HepG2 (cell line): ENCODE measurements at regions not wholly inside any gene's neighbourhood (a gene's known extent, or its start where the extent isn't known, plus 50 kb on each side); places are given as distances from the start of the nearest gene placed in this dataset.

Experiments
- ASH2L ChIP-seq: fragments of 300-600, 200-600 bp; sonication (generic); IDR thresholded peaks from 2 replicates; pipeline ENCODE4 v1.7.0; 2017; ENCODE audit warnings: low read depth, mild to moderate bottlenecking, moderate library complexity, mixed read lengths, low read length; ENCODE audit not compliant: insufficient read length
- ATF7-NPFF ChIP-seq: sonication (generic); formaldehyde crosslinking; IDR thresholded peaks from 2 replicates; pipeline ENCODE4 v1.8.1; 2023; ENCODE audit warnings: mild to moderate bottlenecking, low read depth, missing genetic modification reagents, moderate library complexity
- ATM ChIP-seq: fragments of 450-650 bp; IDR thresholded peaks from 2 replicates; pipeline ENCODE4 v1.7.1; 2017; ENCODE audit warnings: mild to moderate bottlenecking, borderline replicate concordance
- FOXP1 ChIP-seq, 2 experiments: fragments of 450-650 bp in 1 of 2; IDR thresholded peaks; 2 replicates each; pipeline ENCODE4 v1.6.1; 2017 to 2018; ENCODE audit warnings: antibody characterized with exemption in 1 of 2
- MEIS2 ChIP-seq: sonication (generic); formaldehyde crosslinking; IDR thresholded peaks from 2 replicates; pipeline ENCODE4 v1.9.0; 2021; ENCODE audit warnings: mild to moderate bottlenecking, missing genetic modification reagents
- NAIF1 ChIP-seq: sonication (generic); formaldehyde crosslinking; IDR thresholded peaks from 2 replicates; pipeline ENCODE4 v1.5.0; 2020; ENCODE audit warnings: mild to moderate bottlenecking, missing genetic modification reagents, borderline replicate concordance
- NFE2 ChIP-seq: sonication (generic); formaldehyde crosslinking; IDR thresholded peaks from 2 replicates; pipeline ENCODE4 v1.4.0; 2020; ENCODE audit warnings: missing genetic modification reagents
- NFIB ChIP-seq: sonication (generic); formaldehyde crosslinking; IDR thresholded peaks from 2 replicates; pipeline ENCODE4 v1.9.0; 2021; ENCODE audit warnings: missing genetic modification reagents, mild to moderate bottlenecking, borderline replicate concordance
- ONECUT2 ChIP-seq: sonication (generic); formaldehyde crosslinking; IDR thresholded peaks from 2 replicates; pipeline ENCODE4 v1.4.0; 2020; ENCODE audit warnings: missing genetic modification reagents
- PRMT3 ChIP-seq: sonication (generic); formaldehyde crosslinking; IDR thresholded peaks from 2 replicates; pipeline ENCODE4 v1.8.1; 2022; ENCODE audit warnings: low read depth, mild to moderate bottlenecking, moderate library complexity, missing genetic modification reagents, borderline replicate concordance
- RBM39 ChIP-seq: fragments of 200-400 bp; formaldehyde crosslinking; IDR thresholded peaks from one replicate; pipeline ENCODE4 v1.6.1; 2018; ENCODE audit warnings: antibody characterized with exemption, mild to moderate bottlenecking, low read depth, low read length; ENCODE audit not compliant: poor library complexity, severe bottlenecking
- RXRA ChIP-seq: sonication (generic); formaldehyde crosslinking; IDR thresholded peaks from 2 replicates; pipeline ENCODE4 v1.5.1; 2020; ENCODE audit warnings: missing genetic modification reagents
- SNAI1 ChIP-seq: sonication (generic); formaldehyde crosslinking; IDR thresholded peaks from 2 replicates; pipeline ENCODE4 v1.5.0; 2020; ENCODE audit warnings: mild to moderate bottlenecking, missing genetic modification reagents, borderline replicate concordance
- SRSF1 ChIP-seq: fragments of 200-400 bp; formaldehyde crosslinking; optimal IDR thresholded peaks from 2 replicates; pipeline ENCODE3; 2017; ENCODE audit warnings: mild to moderate bottlenecking, low read depth, low read length, moderate library complexity
- ZNF234 ChIP-seq: sonication (generic); formaldehyde crosslinking; conservative IDR thresholded peaks from 2 replicates; pipeline ENCODE4 v1.5.1; 2020; ENCODE audit warnings: mild to moderate bottlenecking, missing genetic modification reagents
- ZNF337 ChIP-seq: sonication (generic); formaldehyde crosslinking; IDR thresholded peaks from 2 replicates; pipeline ENCODE4 v1.5.1; 2020; ENCODE audit warnings: missing genetic modification reagents, low read depth, mild to moderate bottlenecking, borderline replicate concordance
- ZNF33A ChIP-seq: sonication (generic); formaldehyde crosslinking; IDR thresholded peaks from 2 replicates; pipeline ENCODE4 v1.5.1; 2020; ENCODE audit warnings: missing genetic modification reagents, mild to moderate bottlenecking, moderate library complexity, borderline replicate concordance
- ZNF781 ChIP-seq: sonication (generic); formaldehyde crosslinking; IDR thresholded peaks from 2 replicates; pipeline ENCODE4 v1.5.1; 2020; ENCODE audit warnings: borderline replicate concordance, mild to moderate bottlenecking, missing genetic modification reagents; ENCODE audit errors: not compliant biosample characterization
- TF ChIP-seq, protein P1 (sequence below): sonication (generic); formaldehyde crosslinking; IDR thresholded peaks from 2 replicates; pipeline ENCODE4 v1.8.0; 2023; ENCODE audit warnings: mild to moderate bottlenecking, missing genetic modification reagents
- TF ChIP-seq, protein P2 (sequence below): IDR thresholded peaks from 2 replicates; pipeline ENCODE4 v1.6.1; 2016; ENCODE audit warnings: missing biosample characterization, missing genetic modification reagents, low read depth
- TF ChIP-seq, protein P3 (sequence below): sonication (generic); formaldehyde crosslinking; IDR thresholded peaks from 2 replicates; pipeline ENCODE4 v1.5.0; 2020; ENCODE audit warnings: mild to moderate bottlenecking, missing genetic modification reagents, borderline replicate concordance

DNA sequence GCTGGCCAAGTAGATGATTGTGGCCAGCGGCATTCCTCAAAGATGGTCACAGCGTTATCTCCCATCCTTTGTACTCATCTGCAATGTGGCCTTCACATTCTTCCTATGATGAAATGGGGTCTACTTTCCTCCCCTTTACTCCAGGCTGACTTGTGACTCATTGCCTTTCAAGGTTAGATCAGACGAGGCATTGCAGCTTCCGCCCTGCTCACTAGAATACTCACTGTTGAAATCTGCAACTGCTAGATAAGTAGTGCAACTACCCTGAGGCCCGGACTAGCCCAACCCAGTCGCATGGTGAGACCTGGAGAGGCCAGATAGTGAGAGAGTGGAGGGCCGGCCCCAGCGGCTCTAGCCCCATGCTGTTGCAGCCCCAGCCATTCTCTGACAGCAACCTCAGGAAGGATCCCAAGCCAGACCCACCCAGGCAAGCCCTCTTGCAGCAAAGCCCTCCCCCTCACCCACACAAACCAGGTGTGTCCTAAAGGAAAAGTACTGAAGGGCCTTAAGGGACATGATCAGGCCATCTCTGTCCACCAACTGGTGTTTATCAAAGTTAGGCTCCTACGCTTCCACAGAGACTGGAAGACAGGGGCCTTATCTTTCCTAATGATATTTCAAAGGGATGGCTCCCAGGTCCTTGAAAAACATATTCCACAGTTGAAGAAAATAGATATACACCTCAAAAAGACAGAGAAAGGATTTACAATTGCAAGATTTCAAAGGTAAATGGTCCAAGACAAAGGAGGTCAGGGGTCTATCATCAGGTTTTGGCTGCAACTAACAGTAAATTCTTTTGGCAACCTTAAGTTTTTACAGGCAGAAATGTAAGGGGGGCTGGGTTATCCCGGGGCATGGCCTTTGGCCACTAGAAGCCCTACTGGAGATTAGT, 107.2 kb upstream of the TRIM24 start (continued):
- TF ChIP-seq, protein P1, sequence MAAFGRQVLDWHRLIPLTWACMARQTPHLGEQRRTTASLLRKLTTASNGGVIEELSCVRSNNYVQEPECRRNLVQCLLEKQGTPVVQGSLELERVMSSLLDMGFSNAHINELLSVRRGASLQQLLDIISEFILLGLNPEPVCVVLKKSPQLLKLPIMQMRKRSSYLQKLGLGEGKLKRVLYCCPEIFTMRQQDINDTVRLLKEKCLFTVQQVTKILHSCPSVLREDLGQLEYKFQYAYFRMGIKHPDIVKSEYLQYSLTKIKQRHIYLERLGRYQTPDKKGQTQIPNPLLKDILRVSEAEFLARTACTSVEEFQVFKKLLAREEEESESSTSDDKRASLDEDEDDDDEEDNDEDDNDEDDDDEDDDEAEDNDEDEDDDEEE (CRISPR knock-in tag): no peak
- TF ChIP-seq, protein P2, sequence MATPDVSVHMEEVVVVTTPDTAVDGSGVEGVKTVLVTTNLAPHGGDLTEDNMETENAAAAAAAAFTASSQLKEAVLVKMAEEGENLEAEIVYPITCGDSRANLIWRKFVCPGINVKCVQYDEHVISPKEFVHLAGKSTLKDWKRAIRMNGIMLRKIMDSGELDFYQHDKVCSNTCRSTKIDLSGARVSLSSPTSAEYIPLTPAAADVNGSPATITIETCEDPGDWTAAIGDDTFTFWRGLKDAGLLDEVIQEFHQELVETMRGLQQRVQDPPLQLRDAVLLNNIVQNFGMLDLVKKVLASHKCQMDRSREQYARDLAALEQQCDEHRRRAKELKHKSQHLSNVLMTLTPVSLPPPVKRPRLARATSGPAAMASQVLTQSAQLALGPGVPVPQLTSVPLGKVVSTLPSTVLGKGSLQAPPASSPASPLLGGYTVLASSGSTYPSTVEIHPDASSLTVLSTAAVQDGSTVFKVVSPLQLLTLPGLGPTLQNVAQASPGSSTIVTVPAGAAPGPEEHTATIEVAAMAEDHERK (CRISPR knock-in tag): no peak
- TF ChIP-seq SNAI1 (CRISPR knock-in tag): no peak
- TF ChIP-seq ONECUT2 (CRISPR knock-in tag): peak; percentile 77
- TF ChIP-seq NAIF1: peak; percentile 72
- no peak for TF ChIP-seq ASH2L
- no peak for TF ChIP-seq NFE2 (CRISPR knock-in tag)
- peak; percentile 28 for TF ChIP-seq ZNF781
- TF ChIP-seq RXRA (CRISPR knock-in tag): peak; percentile 89
- TF ChIP-seq ZNF337 (CRISPR knock-in tag): no peak
- no peak for TF ChIP-seq SRSF1
- no peak for TF ChIP-seq NFIB (CRISPR knock-in tag)
- no peak for TF ChIP-seq ATM
- no peak for TF ChIP-seq ZNF33A (CRISPR knock-in tag)
- TF ChIP-seq MEIS2 (CRISPR knock-in tag): peak; percentile 82; the same call in 1 of the 2 replicates
- TF ChIP-seq ZNF234 (CRISPR knock-in tag): no peak
- TF ChIP-seq ATF7-NPFF: no peak
- no peak for TF ChIP-seq PRMT3
- TF ChIP-seq FOXP1 (IDR thresholded peaks at IDR 0.05): no peak
- peak; percentile 80; the same call in 1 of the 2 replicates for TF ChIP-seq FOXP1 (CRISPR knock-in tag; IDR thresholded peaks at IDR 0.05)
- TF ChIP-seq, protein P3, sequence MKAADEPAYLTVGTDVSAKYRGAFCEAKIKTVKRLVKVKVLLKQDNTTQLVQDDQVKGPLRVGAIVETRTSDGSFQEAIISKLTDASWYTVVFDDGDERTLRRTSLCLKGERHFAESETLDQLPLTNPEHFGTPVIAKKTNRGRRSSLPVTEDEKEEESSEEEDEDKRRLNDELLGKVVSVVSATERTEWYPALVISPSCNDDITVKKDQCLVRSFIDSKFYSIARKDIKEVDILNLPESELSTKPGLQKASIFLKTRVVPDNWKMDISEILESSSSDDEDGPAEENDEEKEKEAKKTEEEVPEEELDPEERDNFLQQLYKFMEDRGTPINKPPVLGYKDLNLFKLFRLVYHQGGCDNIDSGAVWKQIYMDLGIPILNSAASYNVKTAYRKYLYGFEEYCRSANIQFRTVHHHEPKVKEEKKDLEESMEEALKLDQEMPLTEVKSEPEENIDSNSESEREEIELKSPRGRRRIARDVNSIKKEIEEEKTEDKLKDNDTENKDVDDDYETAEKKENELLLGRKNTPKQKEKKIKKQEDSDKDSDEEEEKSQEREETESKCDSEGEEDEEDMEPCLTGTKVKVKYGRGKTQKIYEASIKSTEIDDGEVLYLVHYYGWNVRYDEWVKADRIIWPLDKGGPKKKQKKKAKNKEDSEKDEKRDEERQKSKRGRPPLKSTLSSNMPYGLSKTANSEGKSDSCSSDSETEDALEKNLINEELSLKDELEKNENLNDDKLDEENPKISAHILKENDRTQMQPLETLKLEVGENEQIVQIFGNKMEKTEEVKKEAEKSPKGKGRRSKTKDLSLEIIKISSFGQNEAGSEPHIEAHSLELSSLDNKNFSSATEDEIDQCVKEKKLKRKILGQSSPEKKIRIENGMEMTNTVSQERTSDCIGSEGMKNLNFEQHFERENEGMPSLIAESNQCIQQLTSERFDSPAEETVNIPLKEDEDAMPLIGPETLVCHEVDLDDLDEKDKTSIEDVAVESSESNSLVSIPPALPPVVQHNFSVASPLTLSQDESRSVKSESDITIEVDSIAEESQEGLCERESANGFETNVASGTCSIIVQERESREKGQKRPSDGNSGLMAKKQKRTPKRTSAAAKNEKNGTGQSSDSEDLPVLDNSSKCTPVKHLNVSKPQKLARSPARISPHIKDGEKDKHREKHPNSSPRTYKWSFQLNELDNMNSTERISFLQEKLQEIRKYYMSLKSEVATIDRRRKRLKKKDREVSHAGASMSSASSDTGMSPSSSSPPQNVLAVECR: peak; percentile 38; the same call in 1 of the 2 replicates
- TF ChIP-seq RBM39: no peak
